ENCODE measurements at regions not wholly inside any gene's neighbourhood (a gene's known extent, or its start where the extent isn't known, plus 50 kb on each side); places are given as distances from the start of the nearest gene placed in this dataset.

DNA sequence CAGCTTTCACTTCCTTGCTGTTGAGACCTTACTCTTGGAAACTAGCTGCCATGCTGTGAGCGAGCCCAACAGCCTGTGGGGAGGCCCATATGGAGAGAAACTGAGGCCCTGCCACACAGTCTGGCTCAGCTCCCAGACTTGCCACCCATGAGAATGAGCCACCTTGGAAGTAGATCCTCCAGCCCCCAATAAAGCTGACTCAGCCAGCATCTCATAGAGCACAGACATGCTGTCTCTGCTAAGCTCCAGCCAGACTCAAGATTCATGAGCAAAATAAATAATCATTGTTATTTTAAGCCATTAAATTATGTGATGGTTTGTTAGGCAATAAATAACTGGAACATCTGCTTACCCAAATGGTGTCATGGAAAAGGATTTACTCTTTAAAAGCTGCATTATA lies 53.6 kb upstream of the DDX18 start:
- intact Hi-C loops (cut with DNase I) = no loop called here
- Histone ChIP-seq H3K9me3 (no peaks in the 10 kb centered on the region), H3K36me3 (no peaks in the 10 kb centered on the region), H3K27ac (no peak overlapping the region), H3K27me3 (replicated peaks; ENCODE audit: insufficient read depth) (no peaks in the 10 kb centered on the region), H3K4me1 (replicated peaks) (no peaks in the 10 kb centered on the region), H3K4me3 (no peak overlapping the region)
- TF ChIP-seq POLR2AphosphoS5 (IDR thresholded peaks at IDR 0.05) (no peak), POLR2A (IDR thresholded peaks at IDR 0.05) (no peak)
- TF ChIP-seq, protein P1, sequence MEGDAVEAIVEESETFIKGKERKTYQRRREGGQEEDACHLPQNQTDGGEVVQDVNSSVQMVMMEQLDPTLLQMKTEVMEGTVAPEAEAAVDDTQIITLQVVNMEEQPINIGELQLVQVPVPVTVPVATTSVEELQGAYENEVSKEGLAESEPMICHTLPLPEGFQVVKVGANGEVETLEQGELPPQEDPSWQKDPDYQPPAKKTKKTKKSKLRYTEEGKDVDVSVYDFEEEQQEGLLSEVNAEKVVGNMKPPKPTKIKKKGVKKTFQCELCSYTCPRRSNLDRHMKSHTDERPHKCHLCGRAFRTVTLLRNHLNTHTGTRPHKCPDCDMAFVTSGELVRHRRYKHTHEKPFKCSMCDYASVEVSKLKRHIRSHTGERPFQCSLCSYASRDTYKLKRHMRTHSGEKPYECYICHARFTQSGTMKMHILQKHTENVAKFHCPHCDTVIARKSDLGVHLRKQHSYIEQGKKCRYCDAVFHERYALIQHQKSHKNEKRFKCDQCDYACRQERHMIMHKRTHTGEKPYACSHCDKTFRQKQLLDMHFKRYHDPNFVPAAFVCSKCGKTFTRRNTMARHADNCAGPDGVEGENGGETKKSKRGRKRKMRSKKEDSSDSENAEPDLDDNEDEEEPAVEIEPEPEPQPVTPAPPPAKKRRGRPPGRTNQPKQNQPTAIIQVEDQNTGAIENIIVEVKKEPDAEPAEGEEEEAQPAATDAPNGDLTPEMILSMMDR (IDR thresholded peaks at IDR 0.05) = no peak
- no peak for DNase-seq (ENCODE audit: low spot score)
- WGBS = 80% methylated on average over 1 of the region's 1 CpG

DNA sequence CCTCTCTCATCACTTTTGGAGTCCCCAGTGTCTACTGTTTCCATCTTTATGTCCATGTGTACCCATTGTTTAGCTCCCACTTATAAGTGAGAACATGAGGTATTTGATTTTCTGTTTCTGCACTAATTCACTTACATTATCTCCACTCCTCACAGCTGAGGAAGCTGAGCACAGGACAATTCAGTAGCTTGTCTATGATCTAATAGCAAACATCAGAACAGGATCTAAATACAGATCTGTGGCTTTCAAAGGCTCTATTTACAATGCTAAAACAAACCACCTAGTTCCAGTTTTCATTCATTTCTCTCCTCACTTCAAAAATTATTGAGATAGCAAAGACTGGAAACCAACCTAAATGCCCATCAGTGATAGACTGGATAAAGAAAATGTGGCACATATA lies 52.0 kb upstream of the DDX18 start:
- Histone ChIP-seq H3K27me3 (replicated peaks; ENCODE audit: insufficient read depth) (no peaks in the 10 kb centered on the region), H3K4me1 (replicated peaks) (no peaks in the 10 kb centered on the region), H3K9me3 (no peaks in the 10 kb centered on the region), H3K4me3 (no peak overlapping the region), H3K36me3 (no peaks in the 10 kb centered on the region), H3K27ac (no peak overlapping the region)
- intact Hi-C loops (cut with DNase I) = no loop called here
- no peak for TF ChIP-seq POLR2AphosphoS5 (IDR thresholded peaks at IDR 0.05)
- TF ChIP-seq, protein P1 (IDR thresholded peaks at IDR 0.05) = no peak
- TF ChIP-seq POLR2A (IDR thresholded peaks at IDR 0.05) = no peak
- DNase-seq (ENCODE audit: low spot score) = no peak

DNA sequence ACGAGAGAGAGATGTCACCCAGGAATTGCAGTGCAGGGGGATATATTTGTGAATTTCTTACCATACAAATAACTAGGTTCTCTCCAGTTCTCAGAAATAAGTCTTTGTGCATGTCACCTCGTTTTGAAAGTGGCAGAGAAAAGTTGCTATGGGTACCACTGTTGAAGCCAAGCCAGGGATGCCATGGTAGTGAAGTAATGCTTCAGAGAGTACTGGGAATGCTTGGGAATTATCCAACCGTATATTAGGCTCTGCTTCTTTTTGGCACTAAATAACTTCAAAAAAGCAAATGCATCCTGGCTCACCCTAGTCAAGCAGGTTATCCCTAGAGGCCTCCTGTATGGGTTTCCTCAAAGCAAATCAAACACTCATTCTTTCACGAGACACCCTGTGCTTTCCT lies 50.7 kb upstream of the DDX18 start:
- intact Hi-C loops (cut with DNase I) = no loop called here
- Histone ChIP-seq H3K27me3 (replicated peaks; ENCODE audit: insufficient read depth) (no peaks in the 10 kb centered on the region), H3K4me3 (no peak overlapping the region), H3K27ac (no peak overlapping the region), H3K4me1 (replicated peaks) (no peaks in the 10 kb centered on the region), H3K36me3 (no peaks in the 10 kb centered on the region), H3K9me3 (no peaks in the 10 kb centered on the region)
- WGBS = 30% methylated on average over 4 of the region's 4 CpGs
- TF ChIP-seq, protein P1 (IDR thresholded peaks at IDR 0.05) = no peak
- no peak for TF ChIP-seq POLR2AphosphoS5 (IDR thresholded peaks at IDR 0.05)
- TF ChIP-seq POLR2A (IDR thresholded peaks at IDR 0.05) = no peak
- no peak for DNase-seq (ENCODE audit: low spot score)

Small RNA genes lying in the stretch of these regions (small RNA-seq; reads per million reads assigned to genes)
- 0 reads per million in 2 donors for gene AC104408.1
- gene RNU7-190P = 0 reads per million in 2 donors
